ENCODE measurements at regions not wholly inside any gene's neighbourhood (a gene's known extent, or its start where the extent isn't known, plus 50 kb on each side); places are given as distances from the start of the nearest gene placed in this dataset.

DNA sequence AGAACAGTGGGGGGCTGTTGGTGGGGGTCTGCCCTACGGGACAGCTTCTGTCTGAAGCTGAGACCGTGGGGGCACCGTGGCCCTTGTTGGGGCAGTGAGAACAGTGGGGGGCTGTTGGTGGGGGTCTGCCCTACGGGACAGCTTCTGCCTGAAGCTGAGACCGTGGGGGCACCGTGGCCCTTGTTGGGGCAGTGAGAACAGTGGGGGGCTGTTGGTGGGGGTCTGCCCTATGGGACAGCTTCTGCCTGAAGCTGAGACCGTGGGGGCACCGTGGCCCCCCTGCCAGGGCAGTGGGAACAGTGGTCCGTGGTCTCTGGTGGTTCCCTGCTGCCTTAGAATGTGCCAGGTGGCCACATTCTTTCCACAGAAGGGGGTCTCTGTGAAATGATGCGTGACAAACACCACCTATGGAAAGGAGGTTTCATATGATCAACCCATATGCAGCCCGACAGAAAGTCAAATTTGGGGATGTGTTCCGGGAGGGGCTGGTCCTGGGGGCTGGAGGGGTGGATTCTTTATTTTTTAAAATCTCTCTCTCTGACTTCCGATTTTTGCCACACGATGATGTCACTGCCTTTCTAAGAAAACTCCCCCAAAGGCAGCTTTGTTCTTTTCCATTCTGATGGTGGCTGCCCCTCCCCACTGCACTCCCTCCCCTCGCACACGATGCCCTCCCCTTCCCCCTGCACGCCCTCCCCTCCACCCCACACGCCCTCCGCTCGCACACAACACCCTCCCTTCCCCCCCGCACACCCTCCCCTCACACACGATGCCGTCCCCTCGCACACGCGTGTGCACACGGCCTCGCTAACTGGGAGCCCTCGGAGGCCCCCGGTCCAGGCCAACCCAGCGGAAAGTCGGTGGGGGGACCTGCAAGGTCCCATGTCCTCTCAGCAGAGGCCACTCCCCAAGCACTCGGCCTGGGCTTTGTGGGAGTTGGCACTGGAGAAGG lies 1186.5 kb downstream of the BRD1 start:
- TF ChIP-seq GATA2 (IDR thresholded peaks at IDR 0.05; ENCODE audit: low read depth, low read length), result no peak
- TF ChIP-seq GATA3 (IDR thresholded peaks at IDR 0.05; ENCODE audit: low read depth, low read length), result no peak
